Ascending aorta (tissue), 2 donors: ENCODE measurements at regions not wholly inside any gene's neighbourhood (a gene's known extent, or its start where the extent isn't known, plus 50 kb on each side); places are given as distances from the start of the nearest gene placed in this dataset.

Experiments
- DNase-seq, 2 donors: peaks; one replicate each; pipeline ENCODE4 v3.0.0-alpha.2; 2019; ENCODE audit warnings: low spot score in 2 of 2
- H3K27ac ChIP-seq, 2 donors: fragments of 200-600 bp; sonication (generic); one replicate each; pipeline ENCODE4 v1.5.1; 2016 to 2017; ENCODE audit warnings: mild to moderate bottlenecking in 1 of 2
- H3K27me3 ChIP-seq: fragments of 200-600 bp; sonication (generic); one replicate; pipeline ENCODE4 v1.5.1; 2017
- H3K36me3 ChIP-seq, 2 donors: fragments of 200-600 bp; sonication (generic); one replicate each; pipeline ENCODE4 v1.5.1; 2016
- H3K4me1 ChIP-seq, 2 donors: fragments of 200-600 bp; sonication (generic); one replicate each; pipeline ENCODE4 v1.5.1; 2016 to 2017; ENCODE audit warnings: mild to moderate bottlenecking in 1 of 2
- H3K4me3 ChIP-seq, 2 donors: fragments of 200-600 bp; sonication (generic); one replicate each; pipeline ENCODE4 v1.5.1; 2016 to 2017; ENCODE audit warnings: mild to moderate bottlenecking in 1 of 2
- H3K9me3 ChIP-seq, 2 donors: fragments of 200-600 bp; sonication (generic); one replicate each; pipeline ENCODE4 v1.5.1; 2016
- CTCF ChIP-seq, 3 experiments: fragments of 200-600 bp in 2 of 3; fragments of 450-650 bp in 1 of 3; sonication (generic) in 2 of 3; IDR thresholded peaks; one replicate each; pipeline ENCODE4 v1.5.1; 2016 to 2019; ENCODE audit warnings: antibody characterized with exemption in 3 of 3, mild to moderate bottlenecking in 1 of 3, moderate library complexity in 1 of 3
- intact Hi-C: fragments of 100-400 bp; cut with DNase I; formaldehyde crosslinking; loops from one replicate; pipeline ENCODE4 v1.15.1; 2023

- intact Hi-C loops = loop anchor here (5.0 kb wide), 1 partner anchor 734 kb away; no protein-coding TSS in a partner anchor
- no peak overlapping the region for H3K27ac ChIP-seq
- H3K36me3 ChIP-seq = no peaks in the 10 kb centered on the region
- H3K27me3 ChIP-seq = peaks cover 3% of the 10 kb centered on the region
- no peaks in the 10 kb centered on the region for H3K4me1 ChIP-seq
- TF ChIP-seq CTCF (IDR thresholded peaks at IDR 0.05) = no peak
- H3K9me3 ChIP-seq = no peaks in the 10 kb centered on the region
- no peak for DNase-seq
- no peak overlapping the region for H3K4me3 ChIP-seq
Measured at GRCh38 chr2:121076498-121076820, 208.5 kb downstream of the TFCP2L1 start.

- no peak overlapping the region for H3K27ac ChIP-seq
- peaks cover 3% of the 10 kb centered on the region for H3K27me3 ChIP-seq
- no peaks in the 10 kb centered on the region for H3K36me3 ChIP-seq
- no peaks in the 10 kb centered on the region for H3K4me1 ChIP-seq
- peak; percentile 38 to 79 (median 65) for TF ChIP-seq CTCF (IDR thresholded peaks at IDR 0.05)
- no peak for DNase-seq
- no peak overlapping the region for H3K4me3 ChIP-seq
- intact Hi-C loops = loop anchor here (5.0 kb wide), 1 partner anchor 735 kb away; no protein-coding TSS in a partner anchor
- no peaks in the 10 kb centered on the region for H3K9me3 ChIP-seq
Measured at GRCh38 chr2:121076885-121077549, 208.0 kb downstream of the TFCP2L1 start.

DNA sequence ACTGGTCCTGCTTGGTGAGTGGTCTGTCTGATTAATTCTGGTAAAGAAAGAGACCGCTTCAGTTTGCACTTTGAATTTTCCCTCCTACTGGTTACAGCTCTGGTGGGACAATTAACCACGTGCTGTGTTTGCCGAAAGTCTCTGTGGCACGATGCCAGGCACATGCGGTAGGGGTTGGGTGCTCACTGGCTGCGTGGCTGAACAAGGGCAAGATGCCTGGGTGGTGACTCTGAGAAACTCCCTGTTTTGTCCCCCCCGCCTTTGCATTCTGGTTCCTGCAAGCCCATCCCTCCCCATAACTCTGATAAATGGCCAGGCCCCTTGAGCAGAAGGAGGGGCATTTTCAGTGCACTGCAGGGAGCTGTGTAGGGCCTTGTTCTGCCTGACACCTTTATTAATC is 206.1 kb downstream of the TFCP2L1 start:
- H3K4me3 ChIP-seq = no peak overlapping the region
- H3K27me3 ChIP-seq = peaks cover 3% of the 10 kb centered on the region
- H3K9me3 ChIP-seq = no peaks in the 10 kb centered on the region
- TF ChIP-seq CTCF (IDR thresholded peaks at IDR 0.05) = no peak
- intact Hi-C loops = loop anchor here (5.0 kb wide), 1 partner anchor 737 kb away; no protein-coding TSS in a partner anchor
- no peak for DNase-seq
- H3K4me1 ChIP-seq = no peaks in the 10 kb centered on the region
- no peak overlapping the region for H3K27ac ChIP-seq
- H3K36me3 ChIP-seq = no peaks in the 10 kb centered on the region

DNA sequence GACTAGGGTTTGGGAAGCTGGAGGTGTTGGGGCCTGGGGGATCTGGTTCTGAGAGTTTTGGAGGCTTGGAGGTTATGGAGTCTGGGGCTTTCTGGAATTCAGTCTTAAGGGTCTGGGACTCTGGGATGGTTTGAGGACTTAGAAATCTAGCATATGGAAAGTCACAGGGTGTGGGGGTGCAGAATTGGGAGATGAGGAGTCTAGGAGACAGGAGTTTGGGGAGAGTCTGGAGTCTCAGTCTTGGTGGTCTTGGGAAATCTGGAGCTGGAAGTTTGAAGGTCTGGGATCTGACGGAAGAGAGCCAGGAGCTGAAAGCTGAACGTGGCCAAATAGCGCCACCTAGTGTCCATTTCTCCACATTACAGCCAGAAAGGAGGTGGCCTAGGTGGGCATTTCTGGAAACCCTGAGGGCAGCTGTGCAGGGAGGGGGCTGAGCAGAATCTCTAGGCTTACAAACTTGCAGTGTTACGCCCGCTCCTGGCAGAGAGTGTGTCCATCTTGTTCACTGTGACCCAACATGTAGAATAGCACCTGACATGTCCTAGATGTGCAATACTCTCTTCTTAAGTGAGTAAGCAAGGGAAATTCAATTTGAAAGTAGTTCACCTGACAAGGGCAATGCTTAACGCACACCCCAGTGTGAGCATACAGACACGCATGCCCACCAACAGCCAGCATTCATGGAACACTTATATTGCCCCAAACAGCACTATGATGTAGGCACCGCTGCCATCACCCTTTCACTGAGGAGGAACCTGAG is 204.8 kb downstream of the TFCP2L1 start:
- Histone ChIP-seq H3K27me3 (peaks cover 3% of the 10 kb centered on the region), H3K4me3 (no peak overlapping the region), H3K36me3 (no peaks in the 10 kb centered on the region), H3K27ac (no peak overlapping the region), H3K4me1 (no peaks in the 10 kb centered on the region), H3K9me3 (no peaks in the 10 kb centered on the region)
- TF ChIP-seq CTCF (IDR thresholded peaks at IDR 0.05) = peak; percentile 78 to 87 (median 85)
- intact Hi-C loops = loop anchor here (1.0 kb wide), 1 partner anchor 385 kb away; no protein-coding TSS in a partner anchor
- no peak for DNase-seq

DNA sequence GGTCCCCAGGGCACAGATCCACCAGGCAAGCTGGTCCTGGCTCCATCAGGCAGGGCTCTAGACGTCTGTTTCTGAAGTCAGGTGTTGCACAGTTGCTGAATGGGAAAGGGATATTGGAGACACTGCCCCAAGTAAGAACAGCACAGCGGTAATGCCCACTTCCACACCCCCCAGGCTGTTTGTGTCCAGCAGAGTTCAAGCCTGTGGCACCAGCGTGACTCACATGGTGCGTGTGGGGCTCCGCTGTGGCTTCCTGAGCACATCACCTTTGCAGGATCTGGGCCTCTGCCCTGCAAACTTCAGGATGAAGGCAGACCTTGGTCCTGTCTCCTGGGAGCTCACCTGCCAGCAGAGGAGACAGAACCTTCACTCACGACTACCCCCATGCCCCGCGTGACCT is 203.3 kb downstream of the TFCP2L1 start:
- no peak for DNase-seq
- Histone ChIP-seq H3K4me1 (no peaks in the 10 kb centered on the region), H3K9me3 (no peaks in the 10 kb centered on the region), H3K27ac (no peak overlapping the region), H3K27me3 (no peaks in the 10 kb centered on the region), H3K36me3 (no peaks in the 10 kb centered on the region), H3K4me3 (no peak overlapping the region)
- intact Hi-C loops = no loop called here
- TF ChIP-seq CTCF (IDR thresholded peaks at IDR 0.05) = no peak
